HG02973 (cell line): ENCODE measurements at regions not wholly inside any gene's neighbourhood (a gene's known extent, or its start where the extent isn't known, plus 50 kb on each side); places are given as distances from the start of the nearest gene placed in this dataset.
"Not testable (repeated sequence)": the region's sequence is repeated elsewhere in the genome, so short reads cannot be mapped to it uniquely, and the experiment has no call there.

Source experiments
- ATAC-seq: cut with Tn5 transposase; IDR thresholded peaks from one replicate; pipeline ENCODE4 v1.9.1; 2021; ENCODE audit warnings: moderate library complexity; ENCODE audit not compliant: unreplicated experiment

- ATAC-seq, result no peak
Measured at GRCh38 chr4:107562316-107562715, 157.7 kb downstream of the PAPSS1 start.

GRCh38 chr4:107561481-107561880 is 158.6 kb downstream of the PAPSS1 start:
- no peak for ATAC-seq

GRCh38 chr4:107559653-107560052 is 160.4 kb downstream of the PAPSS1 start:
- no peak for ATAC-seq

GRCh38 chr4:107552306-107552705 is 167.7 kb downstream of the PAPSS1 start:
- ATAC-seq, result no peak

- no peak for ATAC-seq
Measured at GRCh38 chr4:107548211-107548905, 171.7 kb downstream of the PAPSS1 start.

- ATAC-seq, result no peak
Measured at GRCh38 chr4:107546638-107547037, 173.4 kb downstream of the PAPSS1 start.

- ATAC-seq, result no peak
Measured at GRCh38 chr4:107541511-107541910, 178.5 kb downstream of the PAPSS1 start.

- no peak for ATAC-seq
Measured at GRCh38 chr4:107531927-107532326, 188.1 kb downstream of the PAPSS1 start.

GRCh38 chr4:107520368-107520767 is 199.7 kb downstream of the PAPSS1 start:
- ATAC-seq, result no peak

GRCh38 chr4:107519053-107519452 is 201.0 kb downstream of the PAPSS1 start:
- no peak for ATAC-seq

GRCh38 chr4:107518076-107518475 is 202.0 kb downstream of the PAPSS1 start:
- ATAC-seq, result no peak

GRCh38 chr4:107512549-107512948 is 207.5 kb downstream of the PAPSS1 start:
- no peak for ATAC-seq

GRCh38 chr4:107509615-107510014 is 210.4 kb downstream of the PAPSS1 start:
- no peak for ATAC-seq

GRCh38 chr4:107500551-107500950 is 219.5 kb downstream of the PAPSS1 start:
- no peak for ATAC-seq

- ATAC-seq, result no peak
Measured at GRCh38 chr4:107497054-107497453, 223.0 kb downstream of the PAPSS1 start.

GRCh38 chr4:107492566-107492965 is 227.5 kb downstream of the PAPSS1 start:
- no peak for ATAC-seq

- ATAC-seq, result no peak
Measured at GRCh38 chr4:107490116-107490515, 229.9 kb downstream of the PAPSS1 start.

- not testable (repeated sequence) for ATAC-seq
Measured at GRCh38 chr4:107483621-107484020, 236.4 kb downstream of the PAPSS1 start.

- no peak for ATAC-seq
Measured at GRCh38 chr4:107482546-107482945, 237.5 kb downstream of the PAPSS1 start.

- no peak for ATAC-seq
Measured at GRCh38 chr4:107478327-107478980, 241.6 kb downstream of the PAPSS1 start.

- ATAC-seq, result no peak
Measured at GRCh38 chr4:107473126-107473525, 246.9 kb downstream of the PAPSS1 start.

- ATAC-seq, result no peak
Measured at GRCh38 chr4:107472265-107472948, 247.6 kb downstream of the PAPSS1 start.
